GM19438 (cell line): ENCODE measurements at regions not wholly inside any gene's neighbourhood (a gene's known extent, or its start where the extent isn't known, plus 50 kb on each side); places are given as distances from the start of the nearest gene placed in this dataset.
"Not testable (repeated sequence)": the region's sequence is repeated elsewhere in the genome, so short reads cannot be mapped to it uniquely, and the experiment has no call there.

Experiments
- ATAC-seq: cut with Tn5 transposase; IDR thresholded peaks from one replicate; pipeline ENCODE4 v1.9.1; 2021; ENCODE audit warnings: low read depth; ENCODE audit not compliant: unreplicated experiment

GRCh38 chr22:25504017-25504416 is 60.5 kb upstream of the GRK3 start:
- ATAC-seq, result not testable (repeated sequence)

DNA sequence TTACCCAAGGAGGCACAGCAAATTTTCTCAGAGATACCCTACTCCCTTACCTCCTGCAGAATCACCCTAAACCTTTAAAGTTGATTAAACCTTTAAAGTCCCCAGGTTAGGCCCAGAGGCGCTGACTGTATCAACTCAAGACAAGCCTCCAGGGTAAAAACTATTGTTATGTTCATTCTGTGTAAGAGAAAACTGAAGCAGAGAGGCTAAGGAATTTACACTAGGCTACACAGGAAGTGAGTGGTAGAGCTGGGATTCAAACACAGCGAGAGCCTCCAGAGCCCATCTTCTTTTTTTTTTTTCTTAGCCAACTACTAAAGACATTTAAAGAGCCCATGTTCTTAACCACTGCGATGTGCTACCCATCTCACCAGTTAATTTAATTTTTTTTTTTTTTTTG is 56.3 kb upstream of the GRK3 start:
- ATAC-seq, result no peak

- no peak for ATAC-seq
Measured at GRCh38 chr22:25508761-25509321, 55.6 kb upstream of the GRK3 start.

DNA sequence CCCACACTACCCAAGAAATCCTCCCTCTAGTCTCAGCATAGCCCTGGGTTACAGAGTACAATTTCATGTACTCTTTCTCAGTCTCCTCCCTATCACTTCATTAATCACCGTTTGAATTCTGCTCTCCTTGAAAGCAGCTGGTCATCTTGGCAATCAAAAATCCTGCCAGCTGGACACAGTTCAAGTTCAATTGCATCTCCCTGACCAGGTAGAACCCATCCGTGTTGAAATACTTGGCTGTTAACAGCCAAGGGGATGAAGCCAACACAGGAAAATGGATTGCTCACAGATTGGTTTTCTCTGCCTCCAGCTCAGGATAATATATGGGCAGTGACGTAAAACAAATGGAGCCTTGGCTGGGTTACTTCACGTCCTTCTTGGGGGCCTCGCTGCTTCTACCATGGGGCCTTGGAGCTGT is 55.1 kb upstream of the GRK3 start:
- ATAC-seq, result no peak

GRCh38 chr22:25510876-25511275 is 53.6 kb upstream of the GRK3 start:
- no peak for ATAC-seq

GRCh38 chr22:25511725-25512124 is 52.8 kb upstream of the GRK3 start:
- no peak for ATAC-seq

DNA sequence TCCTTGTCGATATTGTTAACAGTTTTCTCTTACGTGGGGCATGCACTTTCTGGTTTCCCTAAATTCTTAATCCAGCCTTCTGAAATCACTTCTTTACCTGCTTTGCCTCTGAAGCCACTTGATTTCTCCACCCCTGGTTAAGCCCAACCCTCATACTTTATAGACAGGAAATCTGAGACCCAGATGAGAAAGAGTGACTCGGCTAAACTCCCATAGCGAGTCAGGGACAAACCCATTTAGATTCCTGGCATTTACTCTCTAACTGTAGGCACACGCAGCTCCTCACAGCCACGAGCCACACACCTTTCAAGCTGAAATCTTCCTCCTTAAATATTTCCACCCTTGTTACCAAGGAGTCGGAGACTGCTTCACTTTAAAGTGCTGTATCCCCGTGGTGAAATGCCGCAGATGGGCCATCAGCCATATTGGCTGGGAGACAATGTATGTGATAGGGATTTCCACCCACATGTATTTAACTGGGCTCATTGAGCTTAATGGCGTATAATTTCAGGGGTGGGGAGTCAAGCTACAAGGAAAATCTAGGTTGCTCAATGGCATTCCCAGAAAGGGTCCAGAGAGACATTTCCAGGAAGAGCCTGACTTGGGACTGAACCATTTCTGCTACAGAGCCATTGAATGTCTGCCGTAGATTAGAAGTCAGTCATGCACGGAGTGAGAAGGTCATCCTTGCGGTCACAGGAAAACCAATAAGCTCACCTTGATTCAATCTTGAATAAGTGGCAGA is 49.9 kb upstream of the GRK3 start:
- ATAC-seq, result no peak
